ENCODE measurements at regions not wholly inside any gene's neighbourhood (a gene's known extent, or its start where the extent isn't known, plus 50 kb on each side); places are given as distances from the start of the nearest gene placed in this dataset.

GRCh38 chr4:38390969-38391545, 272.9 kb upstream of the KLF3 start:
- TF ChIP-seq, protein P1, sequence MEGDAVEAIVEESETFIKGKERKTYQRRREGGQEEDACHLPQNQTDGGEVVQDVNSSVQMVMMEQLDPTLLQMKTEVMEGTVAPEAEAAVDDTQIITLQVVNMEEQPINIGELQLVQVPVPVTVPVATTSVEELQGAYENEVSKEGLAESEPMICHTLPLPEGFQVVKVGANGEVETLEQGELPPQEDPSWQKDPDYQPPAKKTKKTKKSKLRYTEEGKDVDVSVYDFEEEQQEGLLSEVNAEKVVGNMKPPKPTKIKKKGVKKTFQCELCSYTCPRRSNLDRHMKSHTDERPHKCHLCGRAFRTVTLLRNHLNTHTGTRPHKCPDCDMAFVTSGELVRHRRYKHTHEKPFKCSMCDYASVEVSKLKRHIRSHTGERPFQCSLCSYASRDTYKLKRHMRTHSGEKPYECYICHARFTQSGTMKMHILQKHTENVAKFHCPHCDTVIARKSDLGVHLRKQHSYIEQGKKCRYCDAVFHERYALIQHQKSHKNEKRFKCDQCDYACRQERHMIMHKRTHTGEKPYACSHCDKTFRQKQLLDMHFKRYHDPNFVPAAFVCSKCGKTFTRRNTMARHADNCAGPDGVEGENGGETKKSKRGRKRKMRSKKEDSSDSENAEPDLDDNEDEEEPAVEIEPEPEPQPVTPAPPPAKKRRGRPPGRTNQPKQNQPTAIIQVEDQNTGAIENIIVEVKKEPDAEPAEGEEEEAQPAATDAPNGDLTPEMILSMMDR (IDR thresholded peaks at IDR 0.05), result no peak
- TF ChIP-seq POLR2A (IDR thresholded peaks at IDR 0.05), result no peak
